ENCODE measurements at regions not wholly inside any gene's neighbourhood (a gene's known extent, or its start where the extent isn't known, plus 50 kb on each side); places are given as distances from the start of the nearest gene placed in this dataset.

- TF ChIP-seq CTCF (IDR thresholded peaks at IDR 0.05): no peak
- ATAC-seq (ENCODE audit: insufficient number of reproducible peaks, low FRiP score, low read depth) (no peak), DNase-seq (ENCODE audit: low spot score) (no peak)
- H3K36me3 ChIP-seq: no peaks in the 10 kb centered on the region
- no peak overlapping the region for H3K4me3 ChIP-seq
- no peak overlapping the region for H3K27ac ChIP-seq
- no peaks in the 10 kb centered on the region for H3K27me3 ChIP-seq (replicated peaks; ENCODE audit: insufficient read depth)
- no peaks in the 10 kb centered on the region for H3K9me3 ChIP-seq
- H3K4me1 ChIP-seq (ENCODE audit: control insufficient read depth in 1 of 2, low read depth in 2 of 2): peaks cover 0 to 6% of the 10 kb centered on the region in 2 donors
Measured at GRCh38 chr4:138945840-138946239, 69.7 kb upstream of the NOCT start.

- no peaks in the 10 kb centered on the region for H3K27me3 ChIP-seq (replicated peaks; ENCODE audit: insufficient read depth)
- H3K4me3 ChIP-seq: no peak overlapping the region
- no peak for DNase-seq (ENCODE audit: low spot score)
- ATAC-seq (ENCODE audit: insufficient number of reproducible peaks, low FRiP score, low read depth): no peak
- H3K27ac ChIP-seq: no peak overlapping the region
- TF ChIP-seq CTCF (IDR thresholded peaks at IDR 0.05): no peak
- no peaks in the 10 kb centered on the region for H3K36me3 ChIP-seq
- peaks cover 0 to 6% of the 10 kb centered on the region in 2 donors for H3K4me1 ChIP-seq (ENCODE audit: control insufficient read depth in 1 of 2, low read depth in 2 of 2)
- no peaks in the 10 kb centered on the region for H3K9me3 ChIP-seq
Measured at GRCh38 chr4:138945401-138945800, 70.2 kb upstream of the NOCT start.

- Histone ChIP-seq H3K9me3 (no peaks in the 10 kb centered on the region), H3K36me3 (no peaks in the 10 kb centered on the region), H3K27ac (no peak overlapping the region), H3K4me1 (ENCODE audit: control insufficient read depth in 1 of 2, low read depth in 2 of 2) (peaks cover 0 to 5% of the 10 kb centered on the region in 2 donors), H3K4me3 (no peak overlapping the region), H3K27me3 (replicated peaks; ENCODE audit: insufficient read depth) (no peaks in the 10 kb centered on the region)
- DNase-seq (ENCODE audit: low spot score): no peak
- TF ChIP-seq CTCF (IDR thresholded peaks at IDR 0.05): no peak
- ATAC-seq (ENCODE audit: insufficient number of reproducible peaks, low FRiP score, low read depth): no peak
Measured at GRCh38 chr4:138943893-138944292, 71.7 kb upstream of the NOCT start.

GRCh38 chr4:138941037-138941436 lies 74.5 kb upstream of the NOCT start:
- no peak for TF ChIP-seq CTCF (IDR thresholded peaks at IDR 0.05)
- H3K4me1 ChIP-seq (ENCODE audit: control insufficient read depth in 1 of 2, low read depth in 2 of 2): peaks cover 0 to 7% of the 10 kb centered on the region in 2 donors
- H3K36me3 ChIP-seq: no peaks in the 10 kb centered on the region
- no peaks in the 10 kb centered on the region for H3K9me3 ChIP-seq
- no peak overlapping the region for H3K4me3 ChIP-seq
- no peak for DNase-seq (ENCODE audit: low spot score)
- H3K27me3 ChIP-seq (replicated peaks; ENCODE audit: insufficient read depth): no peaks in the 10 kb centered on the region
- no peak overlapping the region for H3K27ac ChIP-seq
- ATAC-seq (ENCODE audit: insufficient number of reproducible peaks, low FRiP score, low read depth): no peak

GRCh38 chr4:138939960-138940359 lies 75.6 kb upstream of the NOCT start:
- peaks cover 0 to 7% of the 10 kb centered on the region in 2 donors for H3K4me1 ChIP-seq (ENCODE audit: control insufficient read depth in 1 of 2, low read depth in 2 of 2)
- TF ChIP-seq CTCF (IDR thresholded peaks at IDR 0.05): no peak
- no peaks in the 10 kb centered on the region for H3K9me3 ChIP-seq
- H3K27ac ChIP-seq: no peak overlapping the region
- no peak for ATAC-seq (ENCODE audit: insufficient number of reproducible peaks, low FRiP score, low read depth)
- DNase-seq (ENCODE audit: low spot score): no peak
- no peaks in the 10 kb centered on the region for H3K27me3 ChIP-seq (replicated peaks; ENCODE audit: insufficient read depth)
- H3K36me3 ChIP-seq: no peaks in the 10 kb centered on the region
- H3K4me3 ChIP-seq: no peak overlapping the region
